ENCODE measurements at regions not wholly inside any gene's neighbourhood (a gene's known extent, or its start where the extent isn't known, plus 50 kb on each side); places are given as distances from the start of the nearest gene placed in this dataset.

DNA sequence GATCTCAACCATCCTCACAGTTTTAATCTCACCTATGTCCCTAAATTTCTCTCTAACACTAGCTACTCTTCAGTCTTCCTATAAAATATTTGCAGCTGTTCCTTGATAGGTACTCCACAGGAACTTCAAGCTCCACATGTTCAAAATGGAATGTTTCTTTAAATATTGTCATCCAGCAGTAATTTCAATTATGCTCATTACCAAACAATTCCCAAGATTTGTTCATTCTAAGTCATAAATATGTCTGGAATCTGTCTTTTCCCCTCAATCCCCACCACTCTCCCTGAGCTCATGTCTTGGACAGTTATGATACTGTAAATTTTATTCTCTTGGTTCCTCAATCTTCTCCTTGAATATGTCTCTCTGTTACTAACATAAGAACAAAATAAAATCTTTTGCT lies 214.4 kb downstream of the NRIP1 start:
- Histone ChIP-seq H4K20me1 (ENCODE audit: insufficient read depth, poor library complexity, severe bottlenecking) (no peaks in the 10 kb centered on the region), H3K36me3 (replicated peaks; ENCODE audit: insufficient read depth, low read depth) (no peaks in the 10 kb centered on the region), H3K4me2 (no peak overlapping the region), H3K27ac (no peak overlapping the region), H3K9me3 (ENCODE audit: low read depth) (no peaks in the 10 kb centered on the region), H3K9me2 (replicated peaks; ENCODE audit: insufficient read depth) (no peaks in the 10 kb centered on the region), H3K4me3 (no peak overlapping the region), H3K4me1 (ENCODE audit: insufficient read depth) (no peaks in the 10 kb centered on the region), H3K27me3 (no peaks in the 10 kb centered on the region), H2AFZ (no peak overlapping the region), H3K79me2 (no peaks in the 10 kb centered on the region)
- TF ChIP-seq EZH2 (IDR thresholded peaks at IDR 0.05; ENCODE audit: borderline replicate concordance) (no peak), EZH2phosphoT487 (IDR thresholded peaks at IDR 0.05; ENCODE audit: low read depth, severe bottlenecking, unreplicated experiment) (no peak)
- TF ChIP-seq, protein P1, sequence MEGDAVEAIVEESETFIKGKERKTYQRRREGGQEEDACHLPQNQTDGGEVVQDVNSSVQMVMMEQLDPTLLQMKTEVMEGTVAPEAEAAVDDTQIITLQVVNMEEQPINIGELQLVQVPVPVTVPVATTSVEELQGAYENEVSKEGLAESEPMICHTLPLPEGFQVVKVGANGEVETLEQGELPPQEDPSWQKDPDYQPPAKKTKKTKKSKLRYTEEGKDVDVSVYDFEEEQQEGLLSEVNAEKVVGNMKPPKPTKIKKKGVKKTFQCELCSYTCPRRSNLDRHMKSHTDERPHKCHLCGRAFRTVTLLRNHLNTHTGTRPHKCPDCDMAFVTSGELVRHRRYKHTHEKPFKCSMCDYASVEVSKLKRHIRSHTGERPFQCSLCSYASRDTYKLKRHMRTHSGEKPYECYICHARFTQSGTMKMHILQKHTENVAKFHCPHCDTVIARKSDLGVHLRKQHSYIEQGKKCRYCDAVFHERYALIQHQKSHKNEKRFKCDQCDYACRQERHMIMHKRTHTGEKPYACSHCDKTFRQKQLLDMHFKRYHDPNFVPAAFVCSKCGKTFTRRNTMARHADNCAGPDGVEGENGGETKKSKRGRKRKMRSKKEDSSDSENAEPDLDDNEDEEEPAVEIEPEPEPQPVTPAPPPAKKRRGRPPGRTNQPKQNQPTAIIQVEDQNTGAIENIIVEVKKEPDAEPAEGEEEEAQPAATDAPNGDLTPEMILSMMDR (IDR thresholded peaks at IDR 0.05; ENCODE audit: poor library complexity): no peak
- DNase-seq (ENCODE audit: low spot score): no peak

GRCh38 chr21:14846621-14847020 lies 218.2 kb downstream of the NRIP1 start:
- Histone ChIP-seq H3K4me1 (ENCODE audit: insufficient read depth) (no peaks in the 10 kb centered on the region), H3K27ac (no peak overlapping the region), H3K9me3 (ENCODE audit: low read depth) (no peaks in the 10 kb centered on the region), H4K20me1 (ENCODE audit: insufficient read depth, poor library complexity, severe bottlenecking) (no peaks in the 10 kb centered on the region), H3K27me3 (no peaks in the 10 kb centered on the region), H3K4me2 (no peak overlapping the region), H3K79me2 (no peaks in the 10 kb centered on the region), H3K9me2 (replicated peaks; ENCODE audit: insufficient read depth) (no peaks in the 10 kb centered on the region), H3K36me3 (replicated peaks; ENCODE audit: insufficient read depth, low read depth) (no peaks in the 10 kb centered on the region), H3K4me3 (no peak overlapping the region), H2AFZ (no peak overlapping the region)
- TF ChIP-seq EZH2phosphoT487 (IDR thresholded peaks at IDR 0.05; ENCODE audit: low read depth, severe bottlenecking, unreplicated experiment) (no peak), EZH2 (IDR thresholded peaks at IDR 0.05; ENCODE audit: borderline replicate concordance) (no peak)
- TF ChIP-seq, protein P1 (IDR thresholded peaks at IDR 0.05; ENCODE audit: poor library complexity): no peak
- DNase-seq (ENCODE audit: low spot score): no peak

- no peak overlapping the region for H2AFZ ChIP-seq
- no peaks in the 10 kb centered on the region for H3K79me2 ChIP-seq
- no peaks in the 10 kb centered on the region for H3K9me2 ChIP-seq (replicated peaks; ENCODE audit: insufficient read depth)
- H3K4me1 ChIP-seq (ENCODE audit: insufficient read depth): no peaks in the 10 kb centered on the region
- no peaks in the 10 kb centered on the region for H3K9me3 ChIP-seq (ENCODE audit: low read depth)
- TF ChIP-seq EZH2 (IDR thresholded peaks at IDR 0.05; ENCODE audit: borderline replicate concordance): no peak
- H3K36me3 ChIP-seq (replicated peaks; ENCODE audit: insufficient read depth, low read depth): no peaks in the 10 kb centered on the region
- H3K4me2 ChIP-seq: no peak overlapping the region
- DNase-seq (ENCODE audit: low spot score): no peak
- no peaks in the 10 kb centered on the region for H4K20me1 ChIP-seq (ENCODE audit: insufficient read depth, poor library complexity, severe bottlenecking)
- no peaks in the 10 kb centered on the region for H3K27me3 ChIP-seq
- H3K27ac ChIP-seq: no peak overlapping the region
- no peak overlapping the region for H3K4me3 ChIP-seq
Measured at GRCh38 chr21:14844001-14844400, 220.8 kb downstream of the NRIP1 start.

GRCh38 chr21:14842601-14843000 lies 222.2 kb downstream of the NRIP1 start:
- Histone ChIP-seq H3K4me1 (ENCODE audit: insufficient read depth) (no peaks in the 10 kb centered on the region), H3K36me3 (replicated peaks; ENCODE audit: insufficient read depth, low read depth) (no peaks in the 10 kb centered on the region), H3K27me3 (no peaks in the 10 kb centered on the region), H4K20me1 (ENCODE audit: insufficient read depth, poor library complexity, severe bottlenecking) (no peaks in the 10 kb centered on the region), H3K79me2 (no peaks in the 10 kb centered on the region), H3K9me2 (replicated peaks; ENCODE audit: insufficient read depth) (no peaks in the 10 kb centered on the region), H3K4me2 (no peak overlapping the region), H2AFZ (no peak overlapping the region), H3K9me3 (ENCODE audit: low read depth) (no peaks in the 10 kb centered on the region), H3K4me3 (no peak overlapping the region), H3K27ac (no peak overlapping the region)
- TF ChIP-seq EZH2 (IDR thresholded peaks at IDR 0.05; ENCODE audit: borderline replicate concordance) (no peak), EZH2phosphoT487 (IDR thresholded peaks at IDR 0.05; ENCODE audit: low read depth, severe bottlenecking, unreplicated experiment) (no peak)
- TF ChIP-seq, protein P1 (IDR thresholded peaks at IDR 0.05; ENCODE audit: poor library complexity): no peak
- WGBS (ENCODE audit: low lambda C conversion rate, missing lambda C conversion rate): 85% methylated on average over 3 of the region's 3 CpGs
- DNase-seq (ENCODE audit: low spot score): no peak

Measured in hepatocyte (in vitro differentiated cells).